ENCODE measurements at regions not wholly inside any gene's neighbourhood (a gene's known extent, or its start where the extent isn't known, plus 50 kb on each side); places are given as distances from the start of the nearest gene placed in this dataset.

GRCh38 chr16:85259115-85259831 lies 147.0 kb upstream of the CIBAR2 start:
- no peak for ATAC-seq
- Histone ChIP-seq H3K9me3 (no peaks in the 10 kb centered on the region), H3K36me3 (no peaks in the 10 kb centered on the region), H3K27me3 (no peaks in the 10 kb centered on the region), H3K4me1 (peaks cover 0 to 12% of the 10 kb centered on the region in 2 donors), H3K27ac (no peak overlapping the region), H3K4me3 (no peak overlapping the region)
- in situ Hi-C loops (cut with MboI; ENCODE audit: low sequenced_read_pairs in 4 of 4), result loop anchor here in 1 of 4 donors (25.0 kb wide), 1 partner anchor 453 kb away; no protein-coding TSS in a partner anchor
- intact Hi-C loops (cut with DNase I; ENCODE audit: low total_unique reads), result no loop called here
- no peak for TF ChIP-seq POLR2A (IDR thresholded peaks at IDR 0.05)
- TF ChIP-seq CTCF (IDR thresholded peaks at IDR 0.05 in 4 of 5, conservative IDR thresholded peaks at IDR 0.05 in 1 of 5), result no peak
- no peak for DNase-seq

GRCh38 chr16:85259832-85260167 lies 147.5 kb upstream of the CIBAR2 start:
- intact Hi-C loops (cut with DNase I; ENCODE audit: low total_unique reads), result no loop called here
- no peak overlapping the region for H3K4me3 ChIP-seq
- H3K9me3 ChIP-seq, result no peaks in the 10 kb centered on the region
- peaks cover 0 to 12% of the 10 kb centered on the region in 2 donors for H3K4me1 ChIP-seq
- in situ Hi-C loops (cut with MboI; ENCODE audit: low sequenced_read_pairs in 4 of 4), result loop anchor here in 1 of 4 donors (25.0 kb wide), 1 partner anchor 453 kb away; no protein-coding TSS in a partner anchor
- H3K27me3 ChIP-seq, result no peaks in the 10 kb centered on the region
- ATAC-seq (no peak), DNase-seq (no peak)
- H3K36me3 ChIP-seq, result no peaks in the 10 kb centered on the region
- TF ChIP-seq CTCF (IDR thresholded peaks at IDR 0.05 in 4 of 5, conservative IDR thresholded peaks at IDR 0.05 in 1 of 5), result no peak
- no peak for TF ChIP-seq POLR2A (IDR thresholded peaks at IDR 0.05)
- no peak overlapping the region for H3K27ac ChIP-seq

- H3K4me3 ChIP-seq, result no peak overlapping the region
- H3K27ac ChIP-seq, result no peak overlapping the region
- TF ChIP-seq POLR2A (IDR thresholded peaks at IDR 0.05) (no peak), CTCF (IDR thresholded peaks at IDR 0.05 in 4 of 5, conservative IDR thresholded peaks at IDR 0.05 in 1 of 5) (no peak)
- intact Hi-C loops (cut with DNase I; ENCODE audit: low total_unique reads), result no loop called here
- H3K9me3 ChIP-seq, result no peaks in the 10 kb centered on the region
- H3K36me3 ChIP-seq, result no peaks in the 10 kb centered on the region
- H3K27me3 ChIP-seq, result no peaks in the 10 kb centered on the region
- peaks cover 0 to 12% of the 10 kb centered on the region in 2 donors for H3K4me1 ChIP-seq
- in situ Hi-C loops (cut with MboI; ENCODE audit: low sequenced_read_pairs in 4 of 4), result loop anchor here in 1 of 4 donors (25.0 kb wide), 1 partner anchor 451 kb away; no protein-coding TSS in a partner anchor
- ATAC-seq (no peak), DNase-seq (no peak)
These were observed 148.9 kb upstream of the CIBAR2 start for GRCh38 chr16:85261204-85261603.

- no peaks in the 10 kb centered on the region for H3K9me3 ChIP-seq
- H3K27ac ChIP-seq, result no peak overlapping the region
- ATAC-seq, result no peak
- intact Hi-C loops (cut with DNase I; ENCODE audit: low total_unique reads) (no loop called here), in situ Hi-C loops (cut with MboI; ENCODE audit: low sequenced_read_pairs in 4 of 4) (loop anchor here in 1 of 4 donors (25.0 kb wide), 1 partner anchor 450 kb away; no protein-coding TSS in a partner anchor)
- peaks cover 0 to 12% of the 10 kb centered on the region in 2 donors for H3K4me1 ChIP-seq
- no peaks in the 10 kb centered on the region for H3K36me3 ChIP-seq
- TF ChIP-seq POLR2A (IDR thresholded peaks at IDR 0.05) (no peak), CTCF (IDR thresholded peaks at IDR 0.05 in 4 of 5, conservative IDR thresholded peaks at IDR 0.05 in 1 of 5) (no peak)
- no peaks in the 10 kb centered on the region for H3K27me3 ChIP-seq
- DNase-seq, result no peak
- no peak overlapping the region for H3K4me3 ChIP-seq
These were observed 149.6 kb upstream of the CIBAR2 start for GRCh38 chr16:85261657-85262557.
